Ishikawa (cell line): ENCODE measurements at regions not wholly inside any gene's neighbourhood (a gene's known extent, or its start where the extent isn't known, plus 50 kb on each side); places are given as distances from the start of the nearest gene placed in this dataset.
A peak's percentile ranks its signal among the peaks of the same experiment; 100 is the strongest.

Source experiments
- CREB1 ChIP-seq: IDR thresholded peaks from 2 replicates; pipeline ENCODE4 v1.6.1; 2012; ENCODE audit warnings: low read depth
- EGR1 ChIP-seq: IDR thresholded peaks from 2 replicates; pipeline ENCODE4 v1.6.1; 2012
- EP300 ChIP-seq: IDR thresholded peaks from 2 replicates; pipeline ENCODE4 v1.6.1; 2012; ENCODE audit warnings: borderline replicate concordance
- FOXM1 ChIP-seq: IDR thresholded peaks from 2 replicates; pipeline ENCODE4 v1.6.1; 2012; ENCODE audit warnings: low read depth, borderline replicate concordance
- NFIC ChIP-seq: IDR thresholded peaks from 2 replicates; pipeline ENCODE4 v1.6.1; 2012
- RAD21 ChIP-seq: IDR thresholded peaks from 2 replicates; pipeline ENCODE4 v1.6.1; 2012; ENCODE audit warnings: low read depth
- YY1 ChIP-seq: IDR thresholded peaks from 2 replicates; pipeline ENCODE4 v1.6.1; 2012; ENCODE audit warnings: low read depth
- ZBTB7A ChIP-seq: IDR thresholded peaks from 2 replicates; pipeline ENCODE4 v1.6.1; 2012; ENCODE audit warnings: low read depth
- TF ChIP-seq, protein P1 (sequence below): IDR thresholded peaks from 2 replicates; pipeline ENCODE4 v1.6.1; 2012; ENCODE audit warnings: low read depth, mild to moderate bottlenecking

DNA sequence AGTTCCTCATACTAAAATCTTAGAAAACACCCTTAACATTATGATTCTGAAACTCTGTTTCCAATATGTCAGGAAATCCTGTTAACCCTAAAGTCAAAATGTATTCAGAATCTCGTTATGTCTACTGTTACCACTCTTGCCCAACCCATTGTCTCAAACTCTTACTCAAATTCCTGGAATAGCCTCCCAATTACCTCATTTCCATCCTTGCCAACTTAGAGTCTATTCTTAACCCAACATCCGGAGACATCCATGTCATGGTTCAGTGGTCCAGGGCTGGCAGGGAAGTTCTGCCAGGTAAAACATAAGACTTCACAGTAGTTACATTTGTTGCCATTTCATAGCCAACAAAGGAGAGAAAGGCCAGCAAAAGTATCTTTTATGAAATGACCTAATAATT lies 593.9 kb downstream of the PYDC2 start:
- TF ChIP-seq ZBTB7A (no peak), NFIC (peak; percentile 99), YY1 (0 out of 2 replicates have a peak, but pooled peaks have one; percentile 54), EP300 (peak; percentile 98), EGR1 (no peak), CREB1 (0 out of 2 replicates have a peak, but pooled peaks have one; percentile 12), FOXM1 (peak; percentile 91), RAD21 (0 out of 2 replicates have a peak, but pooled peaks have one; percentile 23)
- TF ChIP-seq, protein P1, sequence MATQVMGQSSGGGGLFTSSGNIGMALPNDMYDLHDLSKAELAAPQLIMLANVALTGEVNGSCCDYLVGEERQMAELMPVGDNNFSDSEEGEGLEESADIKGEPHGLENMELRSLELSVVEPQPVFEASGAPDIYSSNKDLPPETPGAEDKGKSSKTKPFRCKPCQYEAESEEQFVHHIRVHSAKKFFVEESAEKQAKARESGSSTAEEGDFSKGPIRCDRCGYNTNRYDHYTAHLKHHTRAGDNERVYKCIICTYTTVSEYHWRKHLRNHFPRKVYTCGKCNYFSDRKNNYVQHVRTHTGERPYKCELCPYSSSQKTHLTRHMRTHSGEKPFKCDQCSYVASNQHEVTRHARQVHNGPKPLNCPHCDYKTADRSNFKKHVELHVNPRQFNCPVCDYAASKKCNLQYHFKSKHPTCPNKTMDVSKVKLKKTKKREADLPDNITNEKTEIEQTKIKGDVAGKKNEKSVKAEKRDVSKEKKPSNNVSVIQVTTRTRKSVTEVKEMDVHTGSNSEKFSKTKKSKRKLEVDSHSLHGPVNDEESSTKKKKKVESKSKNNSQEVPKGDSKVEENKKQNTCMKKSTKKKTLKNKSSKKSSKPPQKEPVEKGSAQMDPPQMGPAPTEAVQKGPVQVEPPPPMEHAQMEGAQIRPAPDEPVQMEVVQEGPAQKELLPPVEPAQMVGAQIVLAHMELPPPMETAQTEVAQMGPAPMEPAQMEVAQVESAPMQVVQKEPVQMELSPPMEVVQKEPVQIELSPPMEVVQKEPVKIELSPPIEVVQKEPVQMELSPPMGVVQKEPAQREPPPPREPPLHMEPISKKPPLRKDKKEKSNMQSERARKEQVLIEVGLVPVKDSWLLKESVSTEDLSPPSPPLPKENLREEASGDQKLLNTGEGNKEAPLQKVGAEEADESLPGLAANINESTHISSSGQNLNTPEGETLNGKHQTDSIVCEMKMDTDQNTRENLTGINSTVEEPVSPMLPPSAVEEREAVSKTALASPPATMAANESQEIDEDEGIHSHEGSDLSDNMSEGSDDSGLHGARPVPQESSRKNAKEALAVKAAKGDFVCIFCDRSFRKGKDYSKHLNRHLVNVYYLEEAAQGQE: no peak
